ENCODE measurements at regions not wholly inside any gene's neighbourhood (a gene's known extent, or its start where the extent isn't known, plus 50 kb on each side); places are given as distances from the start of the nearest gene placed in this dataset.

DNA sequence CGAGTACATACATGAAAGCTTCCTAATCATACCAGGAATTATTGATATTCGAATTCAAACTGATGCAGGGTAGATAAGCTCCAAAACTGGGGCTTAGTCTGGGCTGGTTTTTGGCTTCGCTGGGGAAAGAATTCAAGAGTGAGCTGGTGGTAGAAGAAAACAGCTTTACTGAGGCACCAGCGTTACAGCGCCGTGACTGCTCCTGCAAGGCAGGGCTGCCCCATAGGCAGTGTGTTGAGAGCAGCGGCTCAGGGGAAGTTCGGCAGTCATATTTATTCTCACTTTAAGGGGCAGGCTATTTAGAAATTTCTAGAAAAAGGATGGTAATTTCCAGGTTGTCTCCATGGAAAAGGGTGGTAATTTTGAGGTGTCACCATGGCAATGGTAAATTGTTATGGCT, 292.6 kb upstream of the TCF4 start:
- DNase-seq (ENCODE audit: low read depth), result no peak

DNA sequence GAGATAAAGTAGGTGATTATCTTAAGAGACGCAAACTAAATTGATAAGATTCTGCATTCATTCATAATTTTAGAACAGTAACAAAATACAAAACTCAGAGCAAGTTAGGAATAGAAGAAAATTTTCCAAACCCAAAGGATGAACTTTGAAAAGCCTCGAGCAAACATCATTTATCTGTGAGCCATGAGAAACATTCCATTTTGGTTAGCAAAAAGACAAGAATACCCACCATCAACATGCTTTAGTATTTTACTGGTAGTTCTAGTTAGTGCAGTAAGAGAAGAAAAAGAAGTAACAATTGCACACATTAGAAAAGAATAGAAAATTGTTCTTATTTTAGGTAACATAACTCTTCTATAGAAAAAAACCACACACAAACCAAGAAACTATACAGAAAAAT, 291.3 kb upstream of the TCF4 start:
- peak; percentile 16 for DNase-seq (ENCODE audit: low read depth)

DNA sequence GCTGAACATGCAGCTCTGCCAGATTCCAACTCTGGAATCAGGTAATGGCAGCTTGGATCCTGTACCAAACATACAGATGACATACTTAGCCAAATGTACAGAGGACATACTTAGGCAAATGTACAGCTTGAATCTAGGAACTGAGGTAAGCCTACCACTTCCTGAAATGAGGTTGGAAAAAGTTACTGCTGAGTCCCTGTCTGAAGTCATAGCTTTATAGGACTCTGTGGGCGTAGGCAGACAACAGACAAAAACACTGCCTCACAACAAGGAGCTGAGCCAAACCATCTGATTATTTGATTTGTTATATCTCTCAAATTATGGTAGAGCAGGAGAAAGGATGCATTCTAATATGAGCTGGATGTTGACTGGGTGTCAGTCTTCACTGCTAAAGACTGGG, 290.2 kb upstream of the TCF4 start:
- no peak for DNase-seq (ENCODE audit: low read depth)

DNA sequence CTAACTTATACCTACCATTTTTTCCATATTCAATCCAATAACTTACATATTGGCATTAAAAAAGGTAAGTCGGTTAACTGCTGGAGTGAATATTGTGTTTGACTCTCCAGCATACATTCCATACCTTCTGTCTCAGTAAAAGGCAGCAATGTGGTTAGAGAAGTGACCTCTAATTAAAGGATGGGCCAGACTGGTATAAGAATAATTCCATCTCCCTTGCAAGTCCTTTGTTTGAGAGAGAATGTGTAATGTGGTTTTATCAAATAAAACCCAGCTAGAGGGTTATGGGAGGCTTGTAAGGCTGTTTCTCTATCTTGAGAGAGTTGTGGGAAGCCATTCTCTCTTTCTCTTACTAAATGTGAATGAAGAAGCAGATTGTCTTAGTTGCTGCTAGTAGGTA, 289.3 kb upstream of the TCF4 start:
- no peak for DNase-seq (ENCODE audit: low read depth)

DNA sequence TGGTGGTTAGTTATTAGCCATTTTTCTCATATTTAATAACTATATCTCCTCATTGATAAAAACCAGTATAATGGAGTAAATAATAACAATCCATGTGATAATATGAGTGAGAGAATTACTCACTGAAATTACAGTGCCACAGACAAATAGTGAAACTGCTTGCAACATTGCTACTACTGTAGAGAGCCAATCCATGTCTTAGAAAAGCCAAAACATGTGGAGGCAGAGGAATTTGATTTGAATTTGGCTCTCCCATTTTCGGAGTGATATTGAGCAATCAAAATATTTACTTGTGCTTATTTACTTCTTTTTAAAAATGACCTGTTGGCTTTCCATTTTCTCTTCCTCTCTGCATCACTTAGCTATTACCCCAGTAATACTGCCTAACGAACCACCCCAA, 288.3 kb upstream of the TCF4 start:
- DNase-seq (ENCODE audit: low read depth), result no peak

DNA sequence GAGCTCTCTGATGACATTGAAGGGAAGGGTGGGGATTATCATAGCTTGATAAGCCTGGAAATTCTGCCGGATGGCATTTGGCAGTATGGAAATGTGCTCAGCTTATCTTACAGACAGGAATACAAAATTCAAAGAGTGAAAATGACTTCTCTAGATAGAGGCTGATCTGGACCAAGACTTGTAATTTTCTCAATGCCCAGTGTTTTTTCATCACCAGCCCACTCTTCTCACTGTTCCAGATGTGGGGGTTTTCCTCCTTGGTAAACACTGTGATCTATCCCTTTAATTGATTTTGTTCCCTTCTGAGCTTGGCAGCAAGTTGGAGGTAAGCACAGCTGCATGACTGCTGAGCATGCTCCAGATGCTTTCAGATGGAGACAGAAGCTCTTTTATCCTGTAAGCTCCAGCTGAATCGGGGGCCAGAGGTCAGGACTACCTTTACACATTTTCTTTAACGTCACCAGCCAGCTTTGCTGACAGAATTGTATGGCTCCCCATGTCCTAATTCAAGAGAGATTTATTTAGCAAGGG, 287.4 kb upstream of the TCF4 start:
- no peak for DNase-seq (ENCODE audit: low read depth)

DNA sequence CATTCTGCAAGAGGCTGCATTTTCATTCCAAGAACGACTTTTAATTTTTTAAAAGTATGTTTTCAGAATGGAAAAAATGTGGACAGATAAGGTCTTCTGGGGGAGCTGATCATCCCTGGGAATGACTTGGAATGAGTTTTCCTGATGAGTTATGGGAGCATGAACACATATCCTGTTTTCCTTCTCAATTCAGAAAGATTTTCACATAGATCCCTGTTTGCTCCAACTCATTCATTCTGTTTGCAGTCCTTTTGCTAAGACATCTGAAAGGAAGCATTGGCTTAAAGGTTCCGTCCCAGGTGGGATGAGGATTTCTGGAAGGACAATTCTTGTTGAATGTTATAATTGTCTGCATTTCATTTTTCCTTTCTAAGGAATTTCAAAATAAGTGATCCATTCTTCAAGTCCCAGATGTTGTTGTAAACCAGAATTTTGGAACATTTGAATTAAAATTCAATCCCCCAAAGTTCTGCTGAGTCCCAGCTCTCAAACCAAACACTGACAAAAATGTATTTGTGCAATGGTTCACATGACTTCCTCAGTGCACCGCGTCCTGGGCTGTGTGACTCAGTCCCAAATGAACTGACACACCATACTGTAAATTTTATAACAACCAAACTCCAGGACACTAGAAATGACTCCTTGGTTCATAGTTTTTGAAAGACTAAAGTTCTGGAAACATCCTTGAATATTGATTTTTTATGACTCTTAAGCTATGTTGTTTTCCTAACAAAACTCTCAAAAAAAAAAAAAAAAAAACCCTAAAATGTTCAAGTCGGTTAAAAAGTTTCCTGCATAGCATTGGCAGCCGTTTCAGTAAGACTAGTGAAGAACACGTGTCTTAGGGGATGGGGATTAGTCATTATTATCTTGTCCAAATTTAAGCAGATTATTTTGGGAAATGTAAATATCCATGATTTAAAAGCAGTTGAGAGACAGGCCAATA, 281.8 kb upstream of the TCF4 start:
- DNase-seq (ENCODE audit: low read depth), result peak; percentile 19

DNA sequence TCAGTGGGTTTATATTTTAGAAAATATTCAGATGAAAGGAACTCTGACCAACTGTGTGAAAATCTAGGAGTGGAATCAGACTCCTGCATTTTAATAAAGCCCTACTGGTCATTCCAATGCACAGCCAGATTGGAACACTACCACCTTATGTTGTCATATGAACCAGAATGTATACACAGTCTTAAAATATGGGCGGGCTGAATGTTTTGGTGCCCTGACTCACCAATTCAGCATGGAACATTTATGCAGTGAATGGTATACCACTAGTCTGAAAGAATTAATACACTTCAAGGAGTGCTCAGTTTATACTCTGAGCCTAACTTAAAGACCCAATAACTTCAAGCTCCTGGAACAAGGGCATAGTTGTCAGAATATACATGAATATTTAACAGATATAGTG, 280.9 kb upstream of the TCF4 start:
- no peak for DNase-seq (ENCODE audit: low read depth)

DNA sequence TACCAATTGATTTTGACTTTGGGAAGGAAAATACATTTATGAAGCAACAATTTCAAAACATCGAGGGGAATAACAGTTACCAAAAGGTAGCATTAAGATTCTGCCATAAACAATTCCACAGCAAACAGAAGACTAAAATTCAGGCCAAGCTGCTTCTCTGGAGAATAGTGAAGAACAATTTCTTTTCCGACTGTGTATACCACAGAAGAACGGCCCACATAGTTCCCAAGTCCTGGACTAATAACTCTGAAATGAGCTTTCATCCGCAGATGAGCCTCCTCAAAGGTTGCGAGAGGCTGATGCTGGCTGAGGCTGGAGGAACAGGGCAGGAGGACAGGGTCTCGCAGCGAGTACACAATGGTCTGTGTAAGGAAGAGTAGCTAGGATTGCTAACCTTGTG, 278.9 kb upstream of the TCF4 start:
- no peak for DNase-seq (ENCODE audit: low read depth)

DNA sequence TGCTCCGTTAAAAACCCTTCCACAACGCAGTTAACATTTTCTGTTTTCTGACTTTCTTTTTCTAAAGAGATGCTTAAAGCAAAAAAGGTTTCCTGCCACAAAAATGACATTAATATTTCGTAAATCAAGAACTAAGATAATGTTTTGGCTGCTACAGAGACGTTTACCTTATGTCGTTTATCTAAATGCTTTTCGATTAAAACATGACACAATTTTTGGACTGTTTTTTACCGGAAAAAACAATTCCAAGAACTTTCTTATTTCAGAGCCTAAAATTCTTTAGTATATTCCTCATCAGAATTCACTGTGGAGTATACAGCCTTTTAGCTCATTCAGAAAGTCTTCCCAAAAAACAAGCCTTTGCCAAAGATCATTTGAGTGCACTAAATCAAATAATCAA, 278.0 kb upstream of the TCF4 start:
- no peak for DNase-seq (ENCODE audit: low read depth)

DNA sequence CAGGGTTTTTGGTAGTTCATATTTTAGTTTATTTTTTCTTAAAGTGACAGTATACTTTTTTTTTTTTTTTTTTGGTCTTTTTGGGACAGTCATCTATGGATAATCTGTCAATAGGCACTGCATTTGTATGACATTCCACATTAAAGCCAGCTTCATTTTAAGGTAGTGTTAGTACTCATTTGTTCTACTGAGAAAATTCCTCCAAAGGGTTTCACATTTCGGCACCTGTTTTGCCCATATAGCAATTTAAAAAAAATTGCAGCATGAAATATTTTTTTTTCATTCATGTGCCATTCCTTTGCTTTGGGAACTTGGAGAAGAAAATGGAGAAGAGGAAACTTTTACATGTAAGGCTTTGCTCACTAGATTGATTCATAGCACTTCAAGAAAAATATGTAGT, 276.3 kb upstream of the TCF4 start:
- DNase-seq (ENCODE audit: low read depth), result no peak

DNA sequence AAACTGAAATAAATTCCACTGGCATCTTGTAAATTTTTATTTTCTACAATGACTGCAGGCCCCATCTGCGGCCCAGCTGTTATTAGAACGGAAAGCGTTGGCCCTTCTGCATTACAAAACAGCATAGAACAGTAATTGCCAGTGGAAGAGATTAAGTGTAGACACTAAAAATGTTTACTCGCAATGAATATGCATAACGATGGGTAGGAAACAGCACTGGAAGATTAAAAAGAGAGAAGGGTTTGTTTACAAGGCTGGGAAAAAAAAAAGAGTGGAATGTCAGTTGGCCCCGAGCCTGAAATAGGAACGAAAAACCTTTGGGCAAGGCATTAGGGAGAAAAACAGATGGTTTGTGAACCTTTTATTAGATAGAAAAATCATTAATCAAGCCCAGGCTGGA, 275.9 kb upstream of the TCF4 start:
- no peak for DNase-seq (ENCODE audit: low read depth)

DNA sequence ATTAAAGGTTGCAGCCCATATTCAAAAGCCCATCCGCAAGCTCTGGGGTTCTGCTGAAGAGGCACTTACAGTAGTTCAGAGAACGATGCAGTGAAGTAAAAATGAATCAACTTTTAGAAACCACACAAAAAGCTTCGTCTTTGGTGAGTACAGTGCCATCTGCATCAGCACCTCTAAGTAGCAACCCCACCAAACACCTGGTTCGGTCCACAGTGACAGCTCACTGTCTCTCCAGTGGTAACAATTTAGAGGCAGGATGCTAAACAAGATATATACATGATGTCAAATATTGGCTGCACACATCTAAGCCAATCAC, 275.4 kb upstream of the TCF4 start:
- no peak for DNase-seq (ENCODE audit: low read depth)

DNA sequence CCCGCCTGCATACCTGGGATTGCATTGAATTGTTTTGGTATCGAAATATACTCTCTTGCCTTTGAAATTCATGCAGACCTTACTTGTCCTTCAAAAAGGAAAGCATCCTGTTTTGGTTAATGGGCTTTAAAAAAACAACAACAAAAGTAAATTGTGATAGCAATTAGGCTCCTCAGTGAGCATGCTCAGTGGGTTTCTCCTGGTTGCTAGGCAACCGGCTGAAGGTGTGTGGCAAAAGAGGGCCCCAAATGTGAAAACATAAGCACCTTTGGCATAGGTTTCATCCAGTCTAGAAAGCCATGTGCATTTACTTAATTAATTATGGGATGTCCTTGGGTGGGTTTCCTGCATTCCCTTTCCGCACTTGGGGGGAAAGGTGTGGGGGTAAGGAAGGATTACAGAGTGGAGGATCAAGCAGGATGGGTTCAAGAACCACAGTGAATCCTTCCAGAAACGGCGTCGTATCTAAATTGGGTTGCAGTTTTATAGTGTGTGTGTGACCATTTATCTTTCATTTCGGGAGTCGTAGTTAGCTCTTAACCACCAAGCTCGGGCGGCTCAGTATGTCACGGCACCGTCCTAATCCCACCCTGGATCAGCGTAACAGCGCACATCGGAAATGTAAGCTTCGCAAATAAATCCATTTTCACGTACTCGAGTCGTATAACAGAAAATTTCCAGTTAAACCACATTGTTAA, 274.9 kb upstream of the TCF4 start:
- DNase-seq (ENCODE audit: low read depth), result no peak

DNA sequence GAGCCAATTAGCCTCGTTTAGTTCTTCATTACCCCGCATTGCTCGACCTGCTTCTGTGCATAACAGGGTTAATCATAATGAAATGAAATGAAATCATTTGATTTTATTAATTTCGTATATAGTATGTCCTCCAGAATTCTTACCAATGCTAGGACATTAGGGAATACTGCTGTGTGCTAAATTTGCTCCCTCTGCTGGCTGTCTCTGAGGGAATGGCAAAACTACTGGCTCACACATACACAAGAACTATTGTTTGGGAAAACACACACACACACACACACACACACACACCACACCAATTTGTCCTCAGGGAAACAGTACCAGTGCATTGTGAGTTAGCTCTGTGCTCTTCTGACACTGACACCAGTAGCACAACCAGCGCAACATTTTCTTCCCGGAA, 273.3 kb upstream of the TCF4 start:
- peak; percentile 52 for DNase-seq (ENCODE audit: low read depth)

DNA sequence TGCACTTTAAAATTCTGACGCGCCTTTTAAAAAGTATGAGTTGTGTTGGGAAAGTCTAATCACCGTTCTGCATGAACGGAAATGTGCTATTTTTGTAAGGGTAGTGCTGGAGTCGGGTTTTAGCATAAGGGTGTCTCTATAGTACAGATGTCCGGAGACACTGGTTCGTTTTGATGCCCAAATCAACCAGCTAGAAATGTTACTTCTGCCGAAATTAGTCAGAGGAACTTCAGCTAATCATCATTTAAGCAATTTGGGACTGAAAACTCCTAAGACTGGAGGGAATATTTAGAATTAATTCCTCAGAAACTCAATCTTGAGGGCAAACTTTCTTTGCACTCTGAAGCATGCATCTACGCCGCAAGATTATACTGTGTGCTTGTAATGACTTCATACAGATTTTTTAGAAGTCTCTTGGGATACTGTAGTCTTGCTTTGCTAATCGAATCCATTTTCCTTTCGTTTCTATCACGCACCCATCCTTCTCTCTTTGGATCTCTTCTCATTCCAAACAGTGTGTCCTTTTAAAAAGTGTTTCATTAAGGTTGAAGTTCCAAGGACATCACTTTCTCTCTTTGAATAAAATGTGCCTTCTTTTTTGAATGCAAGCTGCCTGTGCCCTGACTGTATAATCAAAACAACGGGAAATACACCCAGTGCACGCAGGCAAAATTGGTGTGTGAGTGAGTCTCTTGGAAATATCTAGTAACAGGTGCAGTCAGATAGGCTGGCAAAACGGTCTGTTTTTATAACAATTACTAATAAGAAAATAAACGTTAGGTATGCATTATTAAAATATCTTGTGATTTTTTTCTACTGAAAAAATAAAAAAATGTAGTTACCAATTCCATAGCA, 270.9 kb upstream of the TCF4 start:
- no peak for DNase-seq (ENCODE audit: low read depth)

DNA sequence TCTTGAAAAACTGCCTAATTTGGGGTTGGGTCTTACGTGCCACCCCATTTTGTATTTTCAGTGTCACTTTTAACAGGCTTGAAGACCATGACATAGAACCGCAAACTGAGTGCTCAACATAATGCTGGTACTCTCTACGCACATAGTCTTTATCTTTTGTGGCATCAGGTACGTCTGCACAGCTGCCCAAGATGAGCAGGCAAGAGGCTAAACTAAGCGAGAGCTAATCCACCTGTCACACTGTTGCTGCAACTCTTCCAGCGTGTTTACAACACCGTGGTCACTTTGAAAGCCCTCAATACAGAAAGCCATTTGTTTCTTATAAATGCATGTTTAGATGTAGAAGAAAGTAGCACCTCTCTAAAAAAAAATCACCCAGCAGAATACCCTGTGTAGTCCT, 270.0 kb upstream of the TCF4 start:
- no peak for DNase-seq (ENCODE audit: low read depth)

DNA sequence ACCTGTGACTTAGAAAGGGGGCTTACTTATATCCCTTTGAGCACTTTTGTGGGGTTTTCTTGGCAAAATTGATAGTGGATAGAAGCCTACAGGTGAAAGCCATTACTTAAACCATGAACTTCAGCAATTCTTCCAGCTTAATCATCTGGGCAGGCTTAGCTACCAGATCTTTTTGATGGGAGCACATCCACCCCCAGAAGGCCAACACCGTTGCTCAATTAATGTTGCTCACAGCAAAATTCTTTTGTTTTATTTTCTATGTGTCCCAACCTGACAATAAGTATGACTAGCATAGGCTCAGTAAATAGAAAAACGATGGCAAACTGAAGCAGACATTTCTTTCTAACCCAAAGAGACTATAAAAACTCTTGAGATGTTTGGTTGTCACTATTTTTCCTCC, 269.4 kb upstream of the TCF4 start:
- no peak for DNase-seq (ENCODE audit: low read depth)

DNA sequence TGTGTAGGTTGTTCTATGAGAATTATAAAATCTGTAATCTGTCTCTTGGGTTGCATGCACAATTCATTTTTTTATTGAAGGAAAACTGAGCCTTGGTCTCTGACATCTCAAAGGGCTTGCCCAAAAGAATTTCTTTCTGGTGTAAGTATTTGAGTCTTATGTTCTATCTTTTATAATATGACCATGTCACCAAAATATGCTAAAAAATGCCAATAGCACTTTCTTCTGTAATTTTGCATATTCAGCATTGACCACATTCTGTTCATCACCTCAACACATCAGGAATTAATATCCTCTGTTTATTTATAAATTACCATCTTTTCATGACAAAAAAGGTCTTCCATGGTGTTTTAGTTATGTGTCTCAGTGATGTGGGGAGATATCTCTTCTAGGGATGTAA, 268.7 kb upstream of the TCF4 start:
- no peak for DNase-seq (ENCODE audit: low read depth)

DNA sequence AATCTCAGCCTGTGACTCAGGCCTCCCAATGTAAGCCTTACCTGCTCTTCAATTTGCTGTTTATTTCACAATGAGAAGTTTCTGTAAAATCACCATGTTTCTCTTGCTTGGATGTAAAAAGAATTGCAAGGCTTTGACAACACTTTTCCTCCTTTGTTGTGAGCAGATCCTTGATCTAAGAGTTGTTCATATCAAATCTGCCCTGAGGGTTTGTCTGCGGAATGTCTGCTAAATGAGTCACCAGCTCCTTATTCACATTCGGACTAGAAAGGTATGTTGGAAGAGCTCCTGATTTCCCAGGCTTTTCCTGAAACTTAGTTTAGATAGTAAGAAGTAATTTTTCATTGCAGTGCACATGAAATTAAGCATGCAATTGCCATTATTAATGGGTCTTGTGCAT, 268.2 kb upstream of the TCF4 start:
- DNase-seq (ENCODE audit: low read depth), result peak; percentile 89

DNA sequence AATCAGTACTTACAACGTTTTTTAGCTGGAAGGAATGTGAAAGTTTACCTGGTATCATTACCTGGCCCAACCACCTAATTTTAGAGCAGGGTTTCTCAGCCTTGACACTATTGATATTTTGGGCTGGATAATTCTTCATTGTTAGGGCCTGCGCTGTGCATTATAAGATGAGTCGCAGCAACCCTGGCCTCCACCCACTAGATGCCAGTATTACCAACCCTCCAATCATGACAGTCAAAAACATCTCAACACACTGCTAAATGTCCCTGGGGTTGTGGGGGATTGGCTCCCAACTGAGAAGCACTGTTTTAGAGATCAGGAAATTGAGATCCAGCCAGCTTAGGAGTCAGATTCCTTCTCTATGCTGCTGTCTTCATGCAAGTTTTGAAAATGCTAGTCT, 265.3 kb upstream of the TCF4 start:
- no peak for DNase-seq (ENCODE audit: low read depth)

DNA sequence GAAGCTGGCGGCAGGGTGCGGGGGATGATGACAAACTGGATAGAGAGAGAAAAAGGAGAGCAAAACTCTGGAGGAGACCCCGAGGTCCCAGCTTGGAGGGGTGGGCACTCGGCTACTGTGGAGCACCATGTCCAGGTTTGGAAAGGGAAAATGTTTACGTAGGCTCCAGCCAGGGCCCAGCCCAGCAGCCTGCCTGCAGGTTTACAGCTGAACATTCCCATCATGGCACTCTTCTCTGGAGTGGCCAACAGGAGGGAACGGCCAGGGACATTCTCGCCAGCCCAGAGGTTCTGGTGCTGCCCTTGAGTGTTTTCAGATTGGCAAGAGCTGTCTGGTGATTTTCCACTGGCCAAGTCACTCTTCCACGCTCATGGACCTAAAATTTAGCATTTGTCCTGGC, 262.9 kb upstream of the TCF4 start:
- no peak for DNase-seq (ENCODE audit: low read depth)

DNA sequence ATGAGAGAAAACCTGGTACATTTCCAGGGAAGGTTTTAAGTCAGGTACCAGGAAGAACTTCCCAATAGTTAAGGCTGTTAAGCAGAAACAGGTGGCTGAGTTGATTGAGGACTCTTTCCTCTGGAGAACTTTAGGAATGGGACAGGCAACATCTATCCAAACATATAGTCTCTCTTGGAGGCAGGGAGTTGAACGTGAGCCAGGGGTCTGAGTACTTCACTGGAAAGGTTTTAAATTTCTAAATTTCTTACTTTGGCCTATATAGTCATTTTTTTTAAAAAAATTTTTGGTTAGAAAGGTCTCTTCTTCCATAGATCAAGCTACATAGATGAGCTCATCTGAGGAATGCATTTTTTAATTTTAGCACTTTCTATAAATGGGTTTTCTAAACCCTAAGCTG, 261.4 kb upstream of the TCF4 start:
- no peak for DNase-seq (ENCODE audit: low read depth)

Measured in amniotic epithelial cell (primary cell).